Tibial artery (tissue), 4 donors: ENCODE measurements at regions not wholly inside any gene's neighbourhood (a gene's known extent, or its start where the extent isn't known, plus 50 kb on each side); places are given as distances from the start of the nearest gene placed in this dataset.

Source experiments
- DNase-seq, 2 donors: peaks; one replicate each; pipeline ENCODE4 v3.0.0-alpha.2; 2019
- H3K27ac ChIP-seq, 2 donors: fragments of 200-600 bp; sonication (generic) in 1 of 2; 1 replicate in 1 of 2; 2 replicates in 1 of 2; pipeline ENCODE4 v1.5.1; 2018 to 2019; ENCODE audit warnings: mild to moderate bottlenecking in 1 of 2
- H3K27me3 ChIP-seq, 2 donors: fragments of 200-600 bp; sonication (generic) in 1 of 2; one replicate each; pipeline versions ENCODE4 v1.5.1 to v1.6.0; 2016 to 2019
- H3K36me3 ChIP-seq, 3 donors: fragments of 200-600 bp; sonication (generic) in 2 of 3; one replicate each; pipeline ENCODE4 v1.5.1; 2016 to 2019; ENCODE audit warnings: mild to moderate bottlenecking in 2 of 3
- H3K4me1 ChIP-seq, 4 donors: fragments of 200-600 bp; sonication (generic) in 2 of 4; 1 replicate in 3 of 4; 2 replicates in 1 of 4; pipeline ENCODE4 v1.5.1; 2016 to 2019
- H3K4me3 ChIP-seq, 2 donors: fragments of 200-600 bp; sonication (generic) in 1 of 2; 1 replicate in 1 of 2; 2 replicates in 1 of 2; pipeline ENCODE4 v1.5.1; 2018 to 2019; ENCODE audit warnings: mild to moderate bottlenecking in 2 of 2
- H3K9me3 ChIP-seq, 3 donors: fragments of 200-600 bp; sonication (generic) in 1 of 3; one replicate each; pipeline ENCODE4 v1.5.1; 2016 to 2019
- intact Hi-C: fragments of 100-400 bp; cut with DNase I; formaldehyde crosslinking; loops from one replicate; pipeline ENCODE4 v1.15.0; 2023; ENCODE audit warnings: low total_unique reads
- TF ChIP-seq, protein P1 (sequence below), 2 experiments: fragments of 200-600 bp in 1 of 2; fragments of 450-650 bp in 1 of 2; IDR thresholded peaks; one replicate each; pipeline ENCODE4 v1.5.1; 2017 to 2019; ENCODE audit warnings: antibody characterized with exemption in 2 of 2, mild to moderate bottlenecking in 1 of 2, moderate library complexity in 1 of 2

DNA sequence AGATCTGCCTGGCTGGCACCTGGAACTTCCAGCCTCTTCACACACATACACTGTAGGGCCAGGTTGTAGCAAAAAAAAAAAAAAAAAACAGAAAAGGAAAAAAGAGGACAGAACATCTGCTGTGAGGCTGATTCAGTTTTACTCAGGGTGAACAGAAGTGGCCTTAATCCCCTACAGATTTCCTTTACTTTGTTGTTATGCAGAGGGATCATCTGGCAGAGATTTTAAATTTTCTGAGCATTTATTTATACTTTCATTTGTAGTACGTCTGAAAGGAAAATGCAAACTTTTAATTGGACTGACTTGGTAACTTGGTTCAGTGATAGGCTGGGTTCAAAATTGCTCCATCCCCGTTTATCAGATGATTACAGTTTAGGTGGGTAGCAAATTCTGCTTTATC is 50.8 kb upstream of the PRICKLE1 start:
- Histone ChIP-seq H3K27me3 (no peaks in the 10 kb centered on the region), H3K27ac (no peak overlapping the region), H3K4me1 (no peaks in the 10 kb centered on the region), H3K36me3 (no peaks in the 10 kb centered on the region), H3K4me3 (no peak overlapping the region), H3K9me3 (no peaks in the 10 kb centered on the region)
- intact Hi-C loops: no loop called here
- DNase-seq: no peak
- TF ChIP-seq, protein P1, sequence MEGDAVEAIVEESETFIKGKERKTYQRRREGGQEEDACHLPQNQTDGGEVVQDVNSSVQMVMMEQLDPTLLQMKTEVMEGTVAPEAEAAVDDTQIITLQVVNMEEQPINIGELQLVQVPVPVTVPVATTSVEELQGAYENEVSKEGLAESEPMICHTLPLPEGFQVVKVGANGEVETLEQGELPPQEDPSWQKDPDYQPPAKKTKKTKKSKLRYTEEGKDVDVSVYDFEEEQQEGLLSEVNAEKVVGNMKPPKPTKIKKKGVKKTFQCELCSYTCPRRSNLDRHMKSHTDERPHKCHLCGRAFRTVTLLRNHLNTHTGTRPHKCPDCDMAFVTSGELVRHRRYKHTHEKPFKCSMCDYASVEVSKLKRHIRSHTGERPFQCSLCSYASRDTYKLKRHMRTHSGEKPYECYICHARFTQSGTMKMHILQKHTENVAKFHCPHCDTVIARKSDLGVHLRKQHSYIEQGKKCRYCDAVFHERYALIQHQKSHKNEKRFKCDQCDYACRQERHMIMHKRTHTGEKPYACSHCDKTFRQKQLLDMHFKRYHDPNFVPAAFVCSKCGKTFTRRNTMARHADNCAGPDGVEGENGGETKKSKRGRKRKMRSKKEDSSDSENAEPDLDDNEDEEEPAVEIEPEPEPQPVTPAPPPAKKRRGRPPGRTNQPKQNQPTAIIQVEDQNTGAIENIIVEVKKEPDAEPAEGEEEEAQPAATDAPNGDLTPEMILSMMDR (IDR thresholded peaks at IDR 0.05): no peak

DNA sequence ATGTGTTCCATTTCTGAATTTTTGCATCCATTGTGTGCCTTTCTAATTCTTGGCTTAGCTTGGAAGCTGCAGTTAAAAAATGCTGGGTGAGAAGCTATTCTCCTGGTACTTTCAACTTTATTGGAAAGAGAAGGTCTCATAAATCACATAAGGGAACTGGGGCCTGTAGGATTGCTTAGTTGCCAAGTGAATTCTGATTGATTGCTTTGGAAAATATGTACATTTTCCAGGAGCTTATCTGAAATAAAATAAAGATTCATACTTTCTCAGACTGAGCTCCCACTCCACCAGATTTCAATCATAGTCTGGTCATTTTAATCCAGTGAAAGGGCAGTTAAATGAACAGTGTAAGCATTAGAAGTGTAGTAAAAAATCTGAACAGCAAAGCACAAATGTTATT is 50.0 kb upstream of the PRICKLE1 start:
- no peak overlapping the region for H3K4me3 ChIP-seq
- intact Hi-C loops: no loop called here
- TF ChIP-seq, protein P1 (IDR thresholded peaks at IDR 0.05): no peak

More for the DNA sequence above, 50.0 kb upstream of the PRICKLE1 start:
- Histone ChIP-seq H3K4me1 (no peaks in the 10 kb centered on the region), H3K27me3 (no peaks in the 10 kb centered on the region), H3K27ac (no peak overlapping the region), H3K36me3 (no peaks in the 10 kb centered on the region), H3K9me3 (no peaks in the 10 kb centered on the region)
- DNase-seq: no peak
